ENCODE measurements at regions not wholly inside any gene's neighbourhood (a gene's known extent, or its start where the extent isn't known, plus 50 kb on each side); places are given as distances from the start of the nearest gene placed in this dataset.

DNA sequence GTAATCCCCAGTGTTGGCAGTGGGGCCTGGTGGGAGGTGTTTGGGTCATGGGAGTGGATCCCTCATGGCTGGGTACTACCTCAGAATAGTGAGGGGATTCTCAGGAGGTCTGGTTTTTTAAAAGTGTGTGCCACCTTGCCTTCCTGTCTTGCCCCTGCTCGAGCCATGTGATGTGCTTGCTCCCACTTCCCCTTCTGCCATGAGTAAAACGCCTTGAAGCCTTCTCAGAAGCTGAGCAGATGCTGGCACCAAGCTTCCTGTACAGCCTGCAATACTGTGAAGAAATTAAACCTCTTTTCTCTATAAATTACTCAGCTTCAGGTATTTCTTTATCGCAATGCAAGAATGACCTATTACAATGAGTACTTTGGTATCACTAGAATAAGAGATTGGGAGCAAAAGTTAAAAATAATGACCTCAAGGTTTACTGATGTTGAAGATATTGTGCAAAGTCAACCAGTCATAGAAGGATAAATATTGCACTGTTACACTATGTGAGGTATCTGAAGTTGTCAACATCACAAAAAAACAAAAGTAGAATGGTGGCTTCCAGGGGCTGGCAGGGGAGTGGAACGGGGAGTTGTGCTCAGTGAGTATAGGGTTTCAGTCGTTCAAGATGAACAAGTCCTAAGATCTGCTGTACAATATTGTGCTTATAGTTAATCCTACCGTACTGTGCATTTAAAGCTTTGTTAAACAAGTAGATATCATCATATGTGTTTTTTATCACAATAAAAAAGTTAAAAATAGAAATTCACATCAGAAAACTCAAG lies 938.3 kb upstream of the CNTNAP5 start:
- Histone ChIP-seq H3K79me2 (ENCODE audit: control insufficient read depth, low read length) (no peaks in the 10 kb centered on the region), H3K4me1 (ENCODE audit: control insufficient read depth, low read length) (no peaks in the 10 kb centered on the region), H3K27ac (ENCODE audit: low read depth, low read length) (no peak overlapping the region), H3K27me3 (ENCODE audit: control insufficient read depth, low read length) (no peaks in the 10 kb centered on the region), H3K4me2 (ENCODE audit: low read length) (no peak overlapping the region), H3F3A (ENCODE audit: control insufficient read depth, insufficient read depth) (no peaks in the 10 kb centered on the region), H3K9me3 (ENCODE audit: control insufficient read depth, insufficient read depth, low read length) (no peaks in the 10 kb centered on the region; the same call in 1 of the 2 replicates), H3K36me3 (ENCODE audit: control insufficient read depth, low read length) (no peaks in the 10 kb centered on the region), H3K9me2 (replicated peaks; ENCODE audit: control insufficient read depth, low read length) (no peaks in the 10 kb centered on the region), H3K4me3 (ENCODE audit: low read length) (no peak overlapping the region), H4K20me1 (ENCODE audit: control insufficient read depth, insufficient read depth, low read depth, low read length) (no peaks in the 10 kb centered on the region)
- TF ChIP-seq EZH2phosphoT487 (IDR thresholded peaks at IDR 0.05; ENCODE audit: borderline replicate concordance, low read length): no peak
- TF ChIP-seq, protein P1, sequence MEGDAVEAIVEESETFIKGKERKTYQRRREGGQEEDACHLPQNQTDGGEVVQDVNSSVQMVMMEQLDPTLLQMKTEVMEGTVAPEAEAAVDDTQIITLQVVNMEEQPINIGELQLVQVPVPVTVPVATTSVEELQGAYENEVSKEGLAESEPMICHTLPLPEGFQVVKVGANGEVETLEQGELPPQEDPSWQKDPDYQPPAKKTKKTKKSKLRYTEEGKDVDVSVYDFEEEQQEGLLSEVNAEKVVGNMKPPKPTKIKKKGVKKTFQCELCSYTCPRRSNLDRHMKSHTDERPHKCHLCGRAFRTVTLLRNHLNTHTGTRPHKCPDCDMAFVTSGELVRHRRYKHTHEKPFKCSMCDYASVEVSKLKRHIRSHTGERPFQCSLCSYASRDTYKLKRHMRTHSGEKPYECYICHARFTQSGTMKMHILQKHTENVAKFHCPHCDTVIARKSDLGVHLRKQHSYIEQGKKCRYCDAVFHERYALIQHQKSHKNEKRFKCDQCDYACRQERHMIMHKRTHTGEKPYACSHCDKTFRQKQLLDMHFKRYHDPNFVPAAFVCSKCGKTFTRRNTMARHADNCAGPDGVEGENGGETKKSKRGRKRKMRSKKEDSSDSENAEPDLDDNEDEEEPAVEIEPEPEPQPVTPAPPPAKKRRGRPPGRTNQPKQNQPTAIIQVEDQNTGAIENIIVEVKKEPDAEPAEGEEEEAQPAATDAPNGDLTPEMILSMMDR (IDR thresholded peaks at IDR 0.05; ENCODE audit: low read depth, low read length, poor library complexity, severe bottlenecking): no peak

DNA sequence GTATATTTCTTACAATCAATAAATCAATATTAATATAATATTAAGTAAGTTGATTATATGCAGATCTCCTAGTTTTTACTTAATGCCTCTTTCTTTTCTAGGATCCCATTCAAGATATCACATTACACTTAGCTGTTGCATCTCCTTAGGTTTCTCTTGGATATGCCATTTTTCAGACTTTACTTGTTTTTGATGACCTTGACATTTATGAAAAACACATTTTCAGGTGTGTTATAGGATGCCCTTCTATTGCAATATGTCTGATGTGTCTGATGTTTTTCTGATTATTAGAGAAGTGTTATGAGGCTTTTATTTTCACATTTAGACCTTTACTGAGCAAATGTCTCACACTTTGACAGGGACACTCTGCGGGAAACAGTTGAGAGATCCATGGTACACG lies 933.6 kb upstream of the CNTNAP5 start:
- no peaks in the 10 kb centered on the region for H4K20me1 ChIP-seq (ENCODE audit: control insufficient read depth, insufficient read depth, low read depth, low read length)
- no peaks in the 10 kb centered on the region for H3K36me3 ChIP-seq (ENCODE audit: control insufficient read depth, low read length)
- no peak for TF ChIP-seq EZH2phosphoT487 (IDR thresholded peaks at IDR 0.05; ENCODE audit: borderline replicate concordance, low read length)
- TF ChIP-seq, protein P1 (IDR thresholded peaks at IDR 0.05; ENCODE audit: low read depth, low read length, poor library complexity, severe bottlenecking): no peak

DNA sequence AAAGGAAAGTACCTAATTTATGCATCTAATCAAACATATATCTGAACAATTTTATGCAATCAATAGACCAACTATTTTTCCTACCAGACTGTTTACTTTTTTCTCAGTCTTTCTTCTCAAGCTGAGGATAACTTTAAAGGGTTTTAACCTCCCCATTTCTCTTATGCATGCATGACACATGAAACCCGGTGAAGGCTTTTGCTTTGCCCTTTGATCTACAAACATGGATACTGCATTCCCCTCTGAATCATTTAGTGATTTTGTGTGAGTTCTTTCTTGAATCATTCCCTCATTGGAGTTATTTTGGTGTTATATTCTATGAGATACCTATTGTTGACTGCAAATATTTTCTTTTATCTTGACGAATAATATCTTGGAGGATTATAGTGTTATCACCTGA lies 931.9 kb upstream of the CNTNAP5 start:
- no peaks in the 10 kb centered on the region for H3K4me1 ChIP-seq (ENCODE audit: control insufficient read depth, low read length)
- H3K4me2 ChIP-seq (ENCODE audit: low read length): no peak overlapping the region
- no peak overlapping the region for H3K4me3 ChIP-seq (ENCODE audit: low read length)
- no peaks in the 10 kb centered on the region for H3F3A ChIP-seq (ENCODE audit: control insufficient read depth, insufficient read depth)
- no peaks in the 10 kb centered on the region for H3K36me3 ChIP-seq (ENCODE audit: control insufficient read depth, low read length)
- no peaks in the 10 kb centered on the region for H3K9me3 ChIP-seq (ENCODE audit: control insufficient read depth, insufficient read depth, low read length)
- no peaks in the 10 kb centered on the region for H3K9me2 ChIP-seq (replicated peaks; ENCODE audit: control insufficient read depth, low read length)
- no peaks in the 10 kb centered on the region for H3K79me2 ChIP-seq (ENCODE audit: control insufficient read depth, low read length)
- no peak for TF ChIP-seq EZH2phosphoT487 (IDR thresholded peaks at IDR 0.05; ENCODE audit: borderline replicate concordance, low read length)
- TF ChIP-seq, protein P1 (IDR thresholded peaks at IDR 0.05; ENCODE audit: low read depth, low read length, poor library complexity, severe bottlenecking): no peak
- no peaks in the 10 kb centered on the region for H3K27me3 ChIP-seq (ENCODE audit: control insufficient read depth, low read length)
- no peaks in the 10 kb centered on the region for H4K20me1 ChIP-seq (ENCODE audit: control insufficient read depth, insufficient read depth, low read depth, low read length)
- H3K27ac ChIP-seq (ENCODE audit: low read depth, low read length): no peak overlapping the region

More for the DNA sequence above, 933.6 kb upstream of the CNTNAP5 start:
- no peaks in the 10 kb centered on the region for H3K9me2 ChIP-seq (replicated peaks; ENCODE audit: control insufficient read depth, low read length)
- H3F3A ChIP-seq (ENCODE audit: control insufficient read depth, insufficient read depth): no peaks in the 10 kb centered on the region
- H3K4me3 ChIP-seq (ENCODE audit: low read length): no peak overlapping the region
- H3K4me2 ChIP-seq (ENCODE audit: low read length): no peak overlapping the region
- no peaks in the 10 kb centered on the region for H3K4me1 ChIP-seq (ENCODE audit: control insufficient read depth, low read length)
- no peaks in the 10 kb centered on the region for H3K9me3 ChIP-seq (ENCODE audit: control insufficient read depth, insufficient read depth, low read length)
- H3K79me2 ChIP-seq (ENCODE audit: control insufficient read depth, low read length): no peaks in the 10 kb centered on the region
- no peaks in the 10 kb centered on the region for H3K27me3 ChIP-seq (ENCODE audit: control insufficient read depth, low read length)
- no peak overlapping the region for H3K27ac ChIP-seq (ENCODE audit: low read depth, low read length)
